Renal cortical epithelial cell (primary cell): ENCODE measurements at regions not wholly inside any gene's neighbourhood (a gene's known extent, or its start where the extent isn't known, plus 50 kb on each side); places are given as distances from the start of the nearest gene placed in this dataset.
A peak's percentile ranks its signal among the peaks of the same experiment; 100 is the strongest.

Experiments used
- DNase-seq: peaks from one replicate; pipeline ENCODE4 v3.0.0-alpha.2; 2011; ENCODE audit warnings: low read depth

DNA sequence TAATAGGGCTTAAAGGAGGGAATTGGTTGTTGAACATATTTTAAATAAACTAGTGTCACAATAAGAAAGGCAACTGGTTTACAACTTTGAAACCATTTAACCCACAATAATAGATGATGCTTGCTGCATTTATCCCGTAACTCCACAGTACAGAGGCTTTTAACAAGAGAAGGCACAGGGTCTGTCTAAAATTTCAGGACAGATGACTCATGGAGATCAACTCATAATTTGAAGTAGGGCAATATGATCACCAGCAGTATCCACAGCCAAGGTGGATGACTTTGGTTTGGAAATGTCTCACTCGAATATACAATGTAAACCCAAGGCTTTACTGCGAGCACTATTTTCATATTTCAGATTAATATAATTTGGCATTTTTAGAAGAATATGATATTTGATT is 340.2 kb downstream of the LRIG3 start:
- no peak for DNase-seq

DNA sequence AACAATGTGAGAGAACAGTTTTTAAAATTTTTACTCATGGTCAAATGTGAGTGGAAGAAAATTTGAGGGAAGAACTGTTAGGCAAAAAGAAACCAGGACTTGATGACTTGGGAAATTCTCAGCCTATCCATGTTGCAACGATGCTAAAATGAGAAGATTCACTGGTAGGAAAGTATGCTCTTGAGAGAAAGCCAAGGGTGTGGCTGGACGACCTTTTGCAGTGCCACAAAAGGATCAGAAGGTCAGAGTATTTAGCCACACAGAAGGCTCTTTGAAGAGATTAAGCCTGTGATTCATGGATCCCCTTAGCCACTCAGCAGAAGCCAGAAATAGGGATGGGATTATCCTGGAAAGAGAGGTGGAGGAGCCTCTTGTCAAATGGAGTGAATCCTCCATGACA is 336.8 kb downstream of the LRIG3 start:
- DNase-seq = no peak

DNA sequence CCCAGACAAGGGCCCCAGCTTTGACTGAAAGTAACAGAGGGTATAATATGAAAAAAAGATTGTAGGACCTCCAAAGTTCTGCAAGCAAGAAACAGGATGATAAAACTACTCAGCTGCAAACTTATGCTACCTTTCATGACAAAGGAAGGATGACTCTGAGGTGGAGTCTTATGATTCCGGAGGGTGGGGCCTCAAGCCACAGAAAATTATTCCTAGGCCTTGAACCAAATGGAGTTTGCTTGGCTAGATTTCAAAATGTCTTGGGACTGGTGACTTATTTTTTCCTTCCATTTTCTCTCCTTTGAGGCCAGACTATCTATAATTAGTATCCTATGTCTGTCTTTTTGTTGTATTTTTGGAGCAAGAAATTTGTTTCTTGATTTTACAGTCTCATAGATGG is 336.4 kb downstream of the LRIG3 start:
- DNase-seq = no peak

DNA sequence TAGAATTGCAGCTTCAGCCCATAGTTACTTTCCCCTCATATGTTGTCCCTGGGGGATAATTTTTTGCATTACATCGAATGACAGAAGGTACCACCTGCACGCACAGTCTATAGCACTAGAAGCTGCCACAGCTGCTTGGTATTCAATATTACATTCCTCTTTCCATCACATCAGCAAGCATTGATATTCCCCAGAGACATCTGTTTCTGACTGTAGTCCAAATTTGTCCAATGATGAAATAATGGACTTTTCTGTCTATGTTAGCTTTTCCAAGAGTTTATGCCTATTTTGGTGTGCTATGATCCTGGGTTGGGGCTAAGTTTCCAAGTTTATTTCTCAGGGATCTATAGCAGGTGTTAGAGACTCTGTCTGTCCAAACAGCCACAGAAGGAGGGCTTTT is 335.4 kb downstream of the LRIG3 start:
- DNase-seq = no peak

DNA sequence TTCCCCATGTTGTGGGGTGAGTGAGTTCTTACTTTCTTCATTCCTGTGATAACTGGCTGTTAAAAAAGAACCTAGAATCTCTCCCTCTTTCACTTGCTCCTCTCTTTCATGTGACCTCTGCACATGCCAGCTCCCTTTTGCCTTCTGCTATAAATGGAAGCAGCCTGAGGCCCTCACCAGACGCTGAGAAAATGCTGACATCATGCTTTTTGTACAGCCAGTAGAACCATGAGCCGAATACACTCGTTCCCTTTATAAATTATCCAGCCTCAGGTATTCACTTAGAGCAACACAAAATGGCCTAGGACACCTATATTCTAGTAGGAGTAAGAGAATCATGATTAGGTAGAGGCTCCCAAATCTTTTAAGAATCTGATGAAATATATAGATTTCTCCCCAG is 333.5 kb downstream of the LRIG3 start:
- no peak for DNase-seq

DNA sequence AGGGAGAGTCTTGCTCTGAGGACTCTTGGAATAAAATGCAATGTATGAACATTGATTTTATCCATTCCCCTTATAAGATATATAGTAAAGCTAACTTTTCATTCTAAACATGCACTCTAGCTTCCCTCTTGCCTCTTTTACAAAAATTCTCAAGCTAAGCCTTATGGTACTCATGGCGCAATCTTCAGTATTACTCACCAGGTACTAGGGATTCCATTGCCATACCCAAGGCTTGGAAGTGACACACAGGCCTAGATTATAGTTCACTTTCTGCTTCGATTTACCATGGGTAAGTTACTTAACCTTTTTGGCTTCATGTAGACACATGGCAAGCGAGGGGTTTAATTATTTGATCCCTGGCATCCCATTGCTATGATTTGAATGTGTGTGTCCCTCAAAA is 331.5 kb downstream of the LRIG3 start:
- peak; percentile 57 for DNase-seq

DNA sequence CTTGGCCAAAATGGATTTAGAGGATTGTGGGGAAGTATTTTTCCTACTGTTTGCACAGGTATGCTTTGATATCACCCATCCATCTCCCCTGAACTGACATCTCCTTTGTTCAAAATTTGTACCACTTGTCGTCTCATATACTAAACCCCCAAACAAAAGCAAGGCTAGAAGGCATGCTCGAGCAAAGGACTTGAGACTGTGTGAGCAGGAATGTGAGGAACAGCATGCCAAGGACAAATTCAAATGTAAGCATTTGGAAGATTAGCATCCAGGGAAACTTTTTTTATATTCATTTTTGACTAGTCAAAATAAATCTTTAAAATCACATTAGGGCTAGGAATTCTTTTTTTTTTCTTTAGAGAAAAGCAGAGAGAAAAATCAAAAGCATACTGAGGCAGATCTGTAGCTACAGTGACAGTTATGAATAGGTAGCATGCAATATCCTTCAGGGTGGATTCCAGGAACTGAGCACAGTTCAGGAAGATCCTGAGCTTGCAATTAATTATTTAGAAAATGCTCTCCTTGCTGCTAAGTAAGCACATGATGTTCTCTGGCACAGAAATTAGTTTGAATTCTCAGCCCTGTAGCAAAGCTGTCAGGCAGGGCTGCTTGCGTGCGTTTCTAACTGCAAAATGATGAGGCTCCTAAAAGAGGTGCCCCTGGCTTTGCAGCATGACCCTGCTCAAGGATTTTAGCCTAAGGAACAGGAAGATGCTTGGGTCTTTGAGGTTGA is 327.7 kb downstream of the LRIG3 start:
- DNase-seq = no peak

DNA sequence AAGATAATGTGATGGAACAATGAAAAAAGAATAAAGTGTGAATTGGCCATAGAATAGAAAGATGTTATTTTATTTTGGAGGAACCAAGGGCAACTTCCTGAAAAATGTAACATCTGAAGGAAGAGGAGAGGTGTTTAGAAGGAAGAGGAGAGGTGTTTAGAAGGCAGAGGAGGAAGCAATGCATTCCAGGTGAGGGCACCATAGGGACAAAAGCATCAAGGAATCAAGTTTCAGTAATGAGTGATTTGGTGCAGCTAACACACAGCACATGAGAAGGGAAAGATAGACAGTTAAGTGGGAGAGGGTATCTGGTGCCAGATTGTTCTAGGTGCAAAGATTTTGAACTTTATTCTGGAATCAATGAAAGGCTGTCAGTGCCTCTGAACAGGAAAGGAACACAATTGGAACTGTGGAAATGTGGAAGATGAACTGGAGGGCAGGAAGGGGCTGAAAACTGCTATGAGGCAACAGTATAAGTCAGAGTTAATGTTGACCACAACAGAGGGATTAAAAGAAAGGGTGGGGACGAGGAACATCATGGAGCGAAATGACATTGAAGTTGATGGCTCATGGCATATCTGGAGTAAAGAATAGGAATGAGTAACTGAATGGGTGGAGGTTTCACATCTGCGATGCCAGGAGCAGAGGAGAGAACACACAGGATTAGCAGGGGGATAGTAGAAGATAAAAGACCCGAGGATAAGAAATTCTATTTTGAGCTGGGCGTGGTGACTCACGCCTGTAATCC is 326.6 kb downstream of the LRIG3 start:
- DNase-seq = no peak

DNA sequence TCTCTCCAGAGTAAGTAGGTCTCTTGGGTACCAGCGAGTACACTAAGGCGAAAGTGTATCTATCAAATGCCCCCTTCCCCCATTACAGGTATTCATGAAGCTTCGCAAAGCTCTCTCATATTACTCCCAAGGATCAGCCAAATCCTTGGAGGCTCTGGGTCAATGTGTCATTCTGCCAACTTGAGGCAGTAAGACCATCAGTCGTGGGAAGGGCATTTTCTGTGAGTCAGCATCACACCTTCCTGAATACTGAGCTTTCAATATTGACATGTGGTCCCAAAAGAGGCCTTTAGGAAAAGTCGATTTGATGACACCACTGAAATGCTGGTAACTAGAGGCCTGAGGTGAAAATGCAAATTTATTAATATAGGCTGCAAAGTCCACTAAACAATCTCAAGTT is 323.9 kb downstream of the LRIG3 start:
- DNase-seq = peak; percentile 18

DNA sequence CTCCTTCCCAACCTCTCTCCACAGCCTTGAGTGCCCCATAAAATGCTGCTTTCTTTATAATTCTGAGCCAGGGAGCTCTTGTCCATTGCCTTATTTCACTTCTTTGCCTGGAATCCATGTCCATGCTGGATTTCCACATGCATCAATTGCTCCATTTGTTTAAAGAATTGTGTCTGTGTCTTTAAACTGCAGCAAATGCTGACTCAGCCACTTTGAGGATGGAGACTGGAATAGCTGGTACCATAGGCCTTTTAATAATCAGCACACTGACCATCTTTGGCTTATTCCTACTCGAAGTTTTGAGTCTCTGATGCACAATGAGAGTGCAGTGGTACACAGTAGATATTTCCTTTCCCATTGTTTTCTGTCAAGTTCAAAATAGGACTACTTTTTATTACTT is 318.8 kb downstream of the LRIG3 start:
- DNase-seq = no peak

DNA sequence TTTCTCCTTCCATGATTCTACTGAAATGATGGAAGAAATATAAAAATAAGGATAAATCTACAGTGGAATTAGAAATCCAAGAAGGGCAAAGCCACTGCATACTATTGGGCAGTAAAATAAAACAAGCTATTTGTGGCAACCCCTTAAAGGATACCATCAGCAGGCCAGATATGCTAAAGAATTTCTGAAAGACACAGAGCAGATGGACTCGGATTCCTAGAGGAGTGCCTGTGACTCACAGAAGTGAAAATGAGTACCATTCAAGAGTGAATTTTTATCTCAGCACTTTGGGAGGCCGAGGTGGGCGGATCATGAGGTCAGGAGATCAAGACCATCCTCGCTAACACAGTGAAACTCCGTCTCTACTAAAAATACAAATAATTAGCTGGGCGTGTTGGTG is 318.1 kb downstream of the LRIG3 start:
- no peak for DNase-seq

DNA sequence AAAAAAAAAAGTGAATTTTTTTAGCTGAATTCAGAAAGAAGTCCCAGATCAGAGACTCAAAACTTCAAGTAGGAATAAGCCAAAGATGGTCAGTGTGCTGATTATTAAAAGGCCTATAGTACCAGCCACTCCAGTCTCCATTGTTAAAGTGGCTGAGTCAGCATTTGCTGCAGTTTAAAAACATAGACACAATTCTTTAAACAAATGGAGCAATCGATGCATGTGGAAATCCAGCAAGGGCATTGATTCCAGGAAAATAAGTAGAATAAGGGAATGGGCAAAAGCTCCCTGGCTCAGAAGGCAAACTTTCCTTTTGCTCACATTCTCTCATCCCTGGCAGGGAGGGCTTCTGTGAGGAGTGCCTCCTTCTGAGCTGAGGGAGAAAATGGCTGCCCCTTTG is 317.6 kb downstream of the LRIG3 start:
- no peak for DNase-seq

DNA sequence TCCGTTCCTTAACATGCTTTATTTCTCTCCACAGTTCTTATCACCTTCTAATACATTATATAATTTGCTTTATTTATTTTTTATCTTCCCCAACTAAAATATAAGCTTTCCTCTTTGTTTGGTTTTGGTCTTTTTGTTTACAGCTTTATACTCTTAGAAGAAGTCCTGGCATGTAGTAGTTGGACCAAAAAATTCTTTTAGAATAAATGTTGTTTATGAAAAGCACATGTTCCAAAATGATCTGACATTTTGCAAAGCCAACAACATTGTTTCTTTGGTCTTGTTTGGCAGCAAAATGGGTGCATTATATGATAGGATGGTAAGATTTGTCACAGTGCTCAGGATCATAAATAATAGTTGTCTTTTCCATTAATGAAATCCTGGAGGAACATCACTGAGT is 312.5 kb downstream of the LRIG3 start:
- DNase-seq = no peak

DNA sequence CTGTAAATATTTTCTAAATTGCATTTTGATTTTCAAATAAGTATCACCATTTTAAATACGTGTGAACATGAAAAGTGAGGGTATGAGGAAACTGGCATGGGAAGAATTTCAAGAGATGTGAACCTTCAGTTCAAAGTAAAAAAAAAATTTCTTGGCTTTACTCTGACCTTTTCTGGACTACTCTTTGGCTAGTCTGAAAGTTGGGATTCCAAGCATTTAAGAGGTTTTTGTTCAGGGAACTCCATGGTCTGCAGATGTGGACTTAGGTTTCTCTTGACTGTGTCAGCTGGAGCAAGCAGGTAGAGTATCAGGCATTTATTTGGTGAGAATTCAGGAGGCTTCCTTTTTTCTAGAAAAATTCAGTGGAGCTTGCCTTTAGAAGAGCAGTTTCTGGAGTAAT is 311.6 kb downstream of the LRIG3 start:
- DNase-seq = no peak

DNA sequence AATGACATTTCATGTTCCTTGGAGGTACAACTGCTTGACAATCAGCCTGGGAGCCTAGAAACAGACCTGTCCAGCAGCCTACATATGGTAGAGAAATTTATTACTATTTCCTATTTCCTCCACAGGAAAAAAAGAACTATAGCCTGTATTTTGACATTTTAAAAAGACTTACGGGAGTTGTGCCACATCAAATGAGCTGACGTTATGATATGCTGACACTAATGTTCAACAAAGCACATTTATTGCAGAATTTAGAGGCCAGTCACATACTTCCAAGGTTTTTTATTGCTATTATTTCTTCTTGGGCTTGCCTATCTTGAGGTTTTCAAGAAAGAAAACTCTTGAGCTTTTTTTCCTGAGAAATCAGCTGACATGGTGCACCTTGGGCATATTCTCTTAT is 305.3 kb downstream of the LRIG3 start:
- DNase-seq = no peak

DNA sequence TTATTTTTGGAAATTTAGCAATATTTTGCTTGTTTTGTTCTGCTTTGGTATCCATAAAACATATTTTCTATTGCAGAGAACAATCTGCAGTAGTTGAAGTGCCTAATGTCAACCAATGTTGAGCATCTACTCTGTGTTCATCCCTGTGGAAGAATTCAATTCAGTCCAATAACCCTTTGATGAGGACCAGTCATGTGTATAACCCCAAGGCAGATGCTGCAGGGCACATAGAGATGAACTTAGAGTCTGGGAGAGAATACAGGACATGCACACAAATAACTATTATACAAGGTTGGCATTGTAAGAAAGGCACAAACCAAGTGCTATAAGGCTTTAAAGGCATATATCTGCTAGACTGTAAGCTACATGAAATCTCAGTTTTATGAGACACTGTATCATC is 304.7 kb downstream of the LRIG3 start:
- DNase-seq = no peak

DNA sequence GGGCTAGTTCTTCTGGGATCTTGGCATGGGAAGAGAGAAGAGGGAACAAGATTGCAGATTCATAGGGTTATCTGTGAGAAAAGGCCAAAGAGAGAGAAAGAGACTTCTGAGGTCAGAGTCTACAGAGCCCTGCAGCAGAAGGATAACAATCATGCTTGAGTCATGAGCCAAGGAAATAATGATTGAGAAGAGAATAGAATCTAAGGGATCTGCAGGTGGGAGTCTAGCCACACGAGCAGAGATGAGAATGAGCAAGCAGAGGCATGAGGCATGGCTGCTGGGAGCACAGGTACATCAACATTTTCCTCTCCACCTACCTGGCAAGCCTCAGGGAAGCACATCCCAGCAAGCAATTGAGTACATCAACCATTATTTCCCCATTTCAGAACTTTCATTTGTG is 303.7 kb downstream of the LRIG3 start:
- DNase-seq = no peak

DNA sequence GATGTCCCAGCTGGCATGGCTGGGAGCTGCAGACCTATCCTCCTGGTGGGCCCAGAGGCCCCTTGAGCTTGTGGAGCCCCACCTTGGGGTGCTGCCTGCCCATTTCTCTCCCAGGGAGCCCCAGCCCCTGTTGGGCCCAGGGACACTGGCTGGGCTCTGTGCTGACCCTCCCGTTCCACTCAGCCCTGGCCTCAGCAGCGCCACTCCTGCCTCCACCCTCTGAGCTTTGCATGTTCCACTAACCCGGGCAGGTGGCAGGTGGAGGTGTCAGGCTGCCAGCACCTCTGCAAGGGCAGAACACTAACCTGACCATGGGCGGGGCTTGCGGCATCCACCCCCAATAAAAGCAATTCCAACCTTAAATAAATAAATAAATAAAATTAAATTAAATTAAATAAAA is 299.2 kb downstream of the LRIG3 start:
- DNase-seq = no peak

DNA sequence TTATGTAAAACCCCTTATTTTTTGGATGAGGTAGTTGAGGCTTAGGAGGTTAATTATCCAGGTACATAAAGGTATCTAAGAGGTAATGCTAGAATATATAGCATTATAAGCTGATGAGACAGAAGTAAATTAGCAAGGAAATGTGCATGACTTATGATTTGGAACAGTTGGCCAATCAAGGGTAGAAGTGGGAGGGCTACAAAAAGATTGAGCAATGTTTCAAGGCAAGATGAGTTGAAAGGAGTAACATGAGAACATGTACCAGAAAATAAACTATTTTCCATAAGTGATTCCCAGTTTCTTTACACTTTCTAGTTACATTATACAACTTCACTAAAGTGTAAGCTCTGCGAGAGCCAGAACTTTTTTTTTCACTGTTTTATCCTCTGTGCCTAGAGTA is 290.9 kb downstream of the LRIG3 start:
- DNase-seq = no peak

DNA sequence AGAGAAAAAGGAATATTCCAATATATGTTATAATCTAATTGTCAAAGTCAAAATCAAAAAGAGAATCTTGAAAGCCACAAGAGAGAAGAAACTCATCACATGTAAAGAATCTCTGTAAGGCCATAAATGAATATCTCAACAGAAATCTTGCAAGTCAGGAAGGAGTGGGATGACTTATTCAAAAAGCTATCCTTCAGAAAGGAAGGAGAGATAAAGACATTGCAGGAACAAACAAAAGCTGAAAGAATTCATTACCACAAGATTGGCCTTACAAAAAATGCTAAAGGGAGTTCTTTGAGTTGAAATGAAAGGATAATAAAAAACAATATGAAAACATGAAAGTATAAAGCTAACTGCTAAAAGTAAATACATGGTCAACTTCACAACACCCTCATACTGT is 286.8 kb downstream of the LRIG3 start:
- no peak for DNase-seq

DNA sequence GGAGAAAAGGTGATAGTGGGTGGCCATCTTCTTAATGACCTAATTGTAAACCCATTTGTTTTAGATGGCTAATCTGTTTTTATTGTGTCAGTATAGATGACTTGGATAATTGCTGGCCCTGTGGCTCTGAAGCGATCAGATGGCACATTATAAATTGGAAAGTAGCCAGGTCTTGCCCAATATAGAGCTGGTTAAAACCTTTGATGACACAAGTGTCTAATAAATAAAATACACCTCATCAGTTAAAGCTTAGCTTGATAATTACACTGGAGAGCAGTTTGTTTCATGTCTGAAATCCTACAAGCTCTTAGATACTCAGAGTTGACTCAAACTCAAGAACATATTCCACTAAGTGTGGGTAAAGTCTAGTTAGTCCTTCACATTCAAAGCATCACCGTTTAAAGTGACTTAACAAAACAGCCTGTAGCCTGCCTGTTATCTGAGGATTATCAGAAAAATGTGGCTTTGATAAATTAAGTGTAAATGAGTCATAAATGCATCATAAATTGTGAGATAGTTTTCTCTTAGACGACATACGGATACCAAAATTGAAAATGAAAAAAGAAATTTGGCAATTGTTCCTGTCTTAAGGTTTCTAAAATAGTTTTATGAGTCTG is 280.9 kb downstream of the LRIG3 start:
- peak; percentile 48 for DNase-seq

DNA sequence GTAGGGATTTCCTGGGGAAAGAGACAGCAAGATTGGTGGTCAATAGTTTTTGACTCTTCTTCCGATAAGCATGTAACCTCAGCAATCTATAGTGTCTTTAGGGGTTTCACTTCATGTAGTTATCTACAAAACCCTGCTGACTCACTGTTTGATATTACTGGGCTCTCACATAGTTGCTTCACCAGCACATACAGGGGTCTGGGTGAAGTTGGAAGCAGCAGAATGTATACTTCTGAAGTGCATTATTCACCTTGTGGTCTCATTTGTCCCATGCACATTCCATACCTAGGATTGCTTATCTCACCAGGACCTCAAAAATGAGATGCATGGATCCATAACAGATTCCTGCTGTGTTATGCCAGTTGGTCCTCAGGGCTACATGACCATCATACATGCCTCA is 280.0 kb downstream of the LRIG3 start:
- DNase-seq = no peak

DNA sequence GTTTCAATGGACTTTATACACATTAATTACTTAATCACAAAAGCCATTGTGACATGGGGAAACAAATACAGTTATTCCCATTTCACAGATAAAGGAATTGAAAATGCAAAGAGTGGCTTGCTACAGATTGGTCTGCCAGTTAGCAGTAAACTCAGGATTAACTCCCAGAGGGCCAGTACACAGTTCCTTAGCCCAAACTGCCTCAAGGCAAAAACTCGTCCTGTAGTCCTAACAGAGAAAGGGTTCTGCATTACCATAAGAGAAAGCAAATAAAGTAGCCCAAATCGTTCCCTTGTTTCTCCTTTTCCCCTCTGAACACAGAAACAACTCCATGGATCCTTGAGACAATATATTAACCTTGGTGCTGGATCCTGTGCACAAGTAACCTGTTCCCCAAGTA is 274.4 kb downstream of the LRIG3 start:
- no peak for DNase-seq
